Neural progenitor cell (in vitro differentiated cells): ENCODE measurements at regions not wholly inside any gene's neighbourhood (a gene's known extent, or its start where the extent isn't known, plus 50 kb on each side); places are given as distances from the start of the nearest gene placed in this dataset.

Experiments used
- DNase-seq: peaks from one replicate; pipeline ENCODE4 v3.0.0-alpha.2; 2016; ENCODE audit warnings: low spot score
- H2AFZ ChIP-seq: fragments of 200-600 bp; sonication (generic); replicated peaks from 2 replicates; pipeline ENCODE4 v1.6.1; 2016; ENCODE audit warnings: antibody characterized with exemption
- H3F3A ChIP-seq: fragments of 200-600 bp; sonication (generic); 2 replicates; pipeline ENCODE4 v1.6.1; 2016; ENCODE audit warnings: antibody characterized with exemption, low read depth
- H3K27ac ChIP-seq: fragments of 200-600 bp; sonication (generic); 2 replicates; pipeline ENCODE4 v1.5.1; 2016; ENCODE audit warnings: mild to moderate bottlenecking
- H3K27me3 ChIP-seq: fragments of 200-600 bp; sonication (generic); 2 replicates; pipeline ENCODE4 v1.6.1; 2016; ENCODE audit warnings: mild to moderate bottlenecking, moderate library complexity
- H3K36me3 ChIP-seq: fragments of 200-600 bp; sonication (generic); 2 replicates; pipeline ENCODE4 v1.5.1; 2016
- H3K4me1 ChIP-seq: fragments of 200-600 bp; sonication (generic); 2 replicates; pipeline ENCODE4 v1.6.1; 2016; ENCODE audit warnings: mixed run types
- H3K4me2 ChIP-seq: fragments of 200-600 bp; sonication (generic); 2 replicates; pipeline ENCODE4 v1.6.1; 2016
- H3K4me3 ChIP-seq: fragments of 200-600 bp; sonication (generic); 2 replicates; pipeline ENCODE4 v1.5.1; 2016
- H3K79me2 ChIP-seq: fragments of 200-600 bp; sonication (generic); 2 replicates; pipeline ENCODE4 v1.6.1; 2016; ENCODE audit warnings: low read depth
- H3K9ac ChIP-seq: fragments of 200-600 bp; sonication (generic); 2 replicates; pipeline ENCODE4 v1.6.1; 2016
- H3K9me3 ChIP-seq: fragments of 200-600 bp; sonication (generic); 2 replicates; pipeline ENCODE4 v1.5.1; 2016; ENCODE audit warnings: low read depth
- H4K20me1 ChIP-seq: fragments of 200-600 bp; sonication (generic); 2 replicates; pipeline ENCODE4 v1.6.1; 2016; ENCODE audit warnings: low read depth
- H3K27ac Mint-ChIP-seq: 3 replicates; pipeline ENCODE4 v1.8.0; 2021; ENCODE audit warnings: mixed read lengths
- H3K27me3 Mint-ChIP-seq: 2 replicates; pipeline ENCODE4 v1.8.0; 2022; ENCODE audit warnings: low read depth, mild to moderate bottlenecking, inconsistent platforms, moderate library complexity, mixed read lengths; ENCODE audit not compliant: insufficient read depth
- H3K36me3 Mint-ChIP-seq: 3 replicates; pipeline ENCODE4 v1.8.0; 2021; ENCODE audit warnings: mixed read lengths
- H3K4me1 Mint-ChIP-seq: 3 replicates; pipeline ENCODE4 v1.8.0; 2021; ENCODE audit warnings: mixed read lengths
- H3K4me3 Mint-ChIP-seq: 3 replicates; pipeline ENCODE4 v1.8.0; 2021; ENCODE audit warnings: mild to moderate bottlenecking, moderate library complexity, mixed read lengths
- H3K9me3 Mint-ChIP-seq: 3 replicates; pipeline ENCODE4 v1.8.0; 2020; ENCODE audit warnings: mixed read lengths
- EZH2 ChIP-seq: fragments of 200-600 bp; sonication (generic); IDR thresholded peaks from 2 replicates; pipeline ENCODE4 v1.6.1; 2017; ENCODE audit warnings: antibody characterized with exemption, mild to moderate bottlenecking, moderate library complexity
- EZH2phosphoT487 ChIP-seq: fragments of 200-600 bp; sonication (generic); IDR thresholded peaks from 2 replicates; pipeline ENCODE4 v1.6.1; 2017; ENCODE audit warnings: antibody characterized with exemption
- TF ChIP-seq, protein P1 (sequence below): fragments of 200-600 bp; sonication (generic); IDR thresholded peaks from 2 replicates; pipeline ENCODE4 v1.5.1; 2017; ENCODE audit warnings: antibody characterized with exemption, mild to moderate bottlenecking

DNA sequence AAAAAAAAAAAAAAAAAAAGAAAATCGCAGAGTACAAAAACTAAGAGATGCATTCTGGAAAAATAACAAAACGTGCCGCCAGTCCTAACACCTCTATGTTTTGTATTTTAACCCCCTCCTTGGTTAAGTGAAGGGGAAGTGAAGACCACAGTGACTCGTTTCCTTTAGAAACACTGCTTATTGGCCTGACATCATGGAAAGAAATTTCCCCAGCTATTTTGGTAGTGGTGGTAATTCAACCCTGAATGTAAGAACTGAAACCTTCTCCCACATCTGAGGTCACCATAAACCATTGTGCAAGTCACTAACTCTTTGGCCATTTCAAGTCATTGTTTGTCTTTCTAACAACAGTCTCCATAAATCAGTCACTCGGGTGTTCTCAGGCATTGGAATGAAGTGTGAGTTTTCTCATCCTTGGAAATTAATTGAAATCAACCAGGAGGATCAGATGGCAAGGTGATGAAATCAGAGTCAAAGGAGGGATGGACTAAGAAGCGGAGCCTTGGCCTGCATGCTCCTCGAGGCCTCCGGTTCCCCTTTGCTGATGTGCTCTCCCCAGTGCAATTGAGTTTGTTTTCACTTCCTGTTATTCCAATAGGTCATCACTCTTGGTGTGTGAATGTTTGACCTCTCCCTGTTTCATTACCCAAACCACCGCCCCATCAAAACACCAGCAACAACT is 443.9 kb downstream of the FGF9 start:
- Histone ChIP-seq H3K79me2 (no peaks in the 10 kb centered on the region), H3K4me1 (no peaks in the 10 kb centered on the region), H3K9me3 (no peaks in the 10 kb centered on the region), H3K4me2 (no peak overlapping the region), H3K27me3 (no peaks in the 10 kb centered on the region), H3K4me3 (no peak overlapping the region), H2AFZ (no peak overlapping the region), H3K9ac (no peak overlapping the region), H3F3A (no peaks in the 10 kb centered on the region), H3K36me3 (no peaks in the 10 kb centered on the region), H3K27ac (no peak overlapping the region), H4K20me1 (no peaks in the 10 kb centered on the region)
- no peak overlapping the region for H3K4me3 Mint-ChIP-seq
- peaks cover 13% of the 10 kb centered on the region for H3K4me1 Mint-ChIP-seq
- peaks cover 6% of the 10 kb centered on the region for H3K27me3 Mint-ChIP-seq
- no peak for DNase-seq
- TF ChIP-seq EZH2phosphoT487 = no peak
- TF ChIP-seq EZH2 = no peak
- TF ChIP-seq, protein P1, sequence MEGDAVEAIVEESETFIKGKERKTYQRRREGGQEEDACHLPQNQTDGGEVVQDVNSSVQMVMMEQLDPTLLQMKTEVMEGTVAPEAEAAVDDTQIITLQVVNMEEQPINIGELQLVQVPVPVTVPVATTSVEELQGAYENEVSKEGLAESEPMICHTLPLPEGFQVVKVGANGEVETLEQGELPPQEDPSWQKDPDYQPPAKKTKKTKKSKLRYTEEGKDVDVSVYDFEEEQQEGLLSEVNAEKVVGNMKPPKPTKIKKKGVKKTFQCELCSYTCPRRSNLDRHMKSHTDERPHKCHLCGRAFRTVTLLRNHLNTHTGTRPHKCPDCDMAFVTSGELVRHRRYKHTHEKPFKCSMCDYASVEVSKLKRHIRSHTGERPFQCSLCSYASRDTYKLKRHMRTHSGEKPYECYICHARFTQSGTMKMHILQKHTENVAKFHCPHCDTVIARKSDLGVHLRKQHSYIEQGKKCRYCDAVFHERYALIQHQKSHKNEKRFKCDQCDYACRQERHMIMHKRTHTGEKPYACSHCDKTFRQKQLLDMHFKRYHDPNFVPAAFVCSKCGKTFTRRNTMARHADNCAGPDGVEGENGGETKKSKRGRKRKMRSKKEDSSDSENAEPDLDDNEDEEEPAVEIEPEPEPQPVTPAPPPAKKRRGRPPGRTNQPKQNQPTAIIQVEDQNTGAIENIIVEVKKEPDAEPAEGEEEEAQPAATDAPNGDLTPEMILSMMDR = no peak
- no peaks in the 10 kb centered on the region for H3K36me3 Mint-ChIP-seq
- H3K9me3 Mint-ChIP-seq = peaks cover 3% of the 10 kb centered on the region
- H3K27ac Mint-ChIP-seq = no peak overlapping the region

DNA sequence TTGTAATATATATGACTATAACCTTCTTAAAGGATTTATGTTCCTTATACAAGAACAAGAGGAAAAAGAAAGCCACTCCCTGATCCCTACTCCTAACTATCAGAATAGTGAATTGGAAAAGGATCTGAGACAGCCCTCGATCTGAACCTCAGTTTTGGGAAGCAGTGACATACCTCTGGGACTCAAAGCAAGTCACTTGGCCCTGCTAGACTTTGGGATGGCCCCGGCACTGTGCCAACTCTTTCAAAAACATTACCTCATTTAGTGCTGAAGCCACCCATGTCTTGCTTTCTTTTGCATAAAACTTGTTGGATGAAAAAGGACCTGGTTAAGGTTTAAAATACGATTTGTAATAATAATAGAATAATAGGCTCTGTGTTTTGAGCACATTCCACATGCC is 447.3 kb downstream of the FGF9 start:
- DNase-seq = no peak
- Mint-ChIP-seq H3K9me3 (no peaks in the 10 kb centered on the region), H3K27me3 (peaks cover 8% of the 10 kb centered on the region), H3K4me3 (no peak overlapping the region), H3K4me1 (peaks cover 15% of the 10 kb centered on the region), H3K27ac (no peak overlapping the region), H3K36me3 (no peaks in the 10 kb centered on the region)
- Histone ChIP-seq H3K27ac (no peak overlapping the region), H3K9ac (no peak overlapping the region), H2AFZ (no peak overlapping the region), H3K4me2 (no peak overlapping the region), H3F3A (no peaks in the 10 kb centered on the region), H4K20me1 (no peaks in the 10 kb centered on the region), H3K27me3 (no peaks in the 10 kb centered on the region), H3K4me3 (no peak overlapping the region), H3K79me2 (no peaks in the 10 kb centered on the region), H3K4me1 (no peaks in the 10 kb centered on the region), H3K9me3 (no peaks in the 10 kb centered on the region), H3K36me3 (no peaks in the 10 kb centered on the region)
- TF ChIP-seq EZH2 (no peak), EZH2phosphoT487 (no peak)
- TF ChIP-seq, protein P1 = no peak

DNA sequence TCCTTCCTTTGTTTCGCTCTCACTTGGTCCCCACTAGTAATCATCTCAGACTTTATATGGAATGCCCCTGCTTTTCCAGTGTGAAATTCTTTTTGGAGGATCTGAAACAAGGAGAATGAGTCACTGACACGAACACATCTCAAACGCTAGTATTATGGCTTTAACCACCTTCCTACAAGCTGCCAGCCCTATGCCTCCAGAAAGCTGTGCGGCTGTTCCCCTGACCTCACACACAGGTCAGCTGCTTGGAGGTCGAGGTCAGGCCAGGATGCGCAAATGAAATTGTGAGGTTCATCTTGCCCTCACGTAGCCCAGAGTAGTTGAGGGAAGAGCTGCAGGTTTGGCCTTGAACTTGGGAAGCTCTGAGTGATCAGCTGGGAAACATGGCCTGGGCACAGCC is 449.8 kb downstream of the FGF9 start:
- Mint-ChIP-seq H3K9me3 (no peaks in the 10 kb centered on the region), H3K4me3 (no peak overlapping the region), H3K36me3 (no peaks in the 10 kb centered on the region), H3K27me3 (peaks cover 11% of the 10 kb centered on the region), H3K27ac (no peak overlapping the region), H3K4me1 (peaks cover 15% of the 10 kb centered on the region)
- Histone ChIP-seq H3K27ac (no peak overlapping the region), H3K27me3 (no peaks in the 10 kb centered on the region), H2AFZ (no peak overlapping the region), H3K36me3 (no peaks in the 10 kb centered on the region), H3K9ac (no peak overlapping the region), H3K9me3 (no peaks in the 10 kb centered on the region), H3K79me2 (no peaks in the 10 kb centered on the region), H3F3A (no peaks in the 10 kb centered on the region), H3K4me1 (no peaks in the 10 kb centered on the region), H3K4me3 (no peak overlapping the region), H4K20me1 (no peaks in the 10 kb centered on the region), H3K4me2 (no peak overlapping the region)
- TF ChIP-seq EZH2phosphoT487 = no peak
- TF ChIP-seq, protein P1 = no peak
- no peak for TF ChIP-seq EZH2
- DNase-seq = no peak
